ENCODE measurements at regions not wholly inside any gene's neighbourhood (a gene's known extent, or its start where the extent isn't known, plus 50 kb on each side); places are given as distances from the start of the nearest gene placed in this dataset.

DNA sequence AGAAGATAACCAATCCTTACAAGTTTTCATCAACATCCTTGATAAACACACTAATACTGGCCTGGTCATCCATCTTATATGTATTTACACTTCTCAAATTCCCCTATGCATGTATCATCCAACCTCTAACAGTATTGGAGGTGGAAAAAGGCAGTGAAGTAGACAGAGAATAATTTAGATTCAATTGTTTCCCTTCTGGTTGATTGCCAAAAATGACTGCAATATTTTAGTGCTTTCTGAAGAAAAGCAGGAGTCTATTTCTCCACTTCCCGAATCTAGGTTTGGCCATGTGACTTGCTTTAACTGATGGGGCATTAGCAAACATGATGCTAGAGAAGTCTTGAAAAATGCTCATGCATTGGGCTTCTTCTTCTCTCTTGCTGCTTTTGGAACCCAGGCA, 78.3 kb upstream of the METAP2 start:
- Histone ChIP-seq H4K20me1 (ENCODE audit: insufficient read depth, low read length) (no peaks in the 10 kb centered on the region), H3K79me2 (ENCODE audit: insufficient read depth, low read depth, low read length) (no peaks in the 10 kb centered on the region), H3K4me2 (ENCODE audit: low read length) (no peak overlapping the region), H3K4me1 (ENCODE audit: insufficient read depth, low read length, poor library complexity, severe bottlenecking) (peaks cover 9% of the 10 kb centered on the region), H3K36me3 (ENCODE audit: insufficient read depth, low read length) (peaks cover 19% of the 10 kb centered on the region), H3K4me3 (ENCODE audit: low read depth, low read length, poor library complexity, severe bottlenecking) (no peak overlapping the region), H3K9me3 (ENCODE audit: low read length) (peaks cover 44% of the 10 kb centered on the region), H3K9me2 (ENCODE audit: insufficient read depth, low read length) (no peaks in the 10 kb centered on the region), H3K27ac (ENCODE audit: low read depth, low read length, poor library complexity, severe bottlenecking) (no peak overlapping the region), H2AFZ (ENCODE audit: low read length) (no peak overlapping the region)
- CTCF ChIA-PET (ENCODE audit: unreplicated experiment): interaction anchor here (1.0 kb wide), 1 partner anchor 8 kb away, joined by 3 read pairs; no protein-coding TSS in a partner anchor
- BruUV-seq (replicated peaks): no TSS peak
- no peak for DNase-seq (ENCODE audit: low spot score)
- TF ChIP-seq, protein P1, sequence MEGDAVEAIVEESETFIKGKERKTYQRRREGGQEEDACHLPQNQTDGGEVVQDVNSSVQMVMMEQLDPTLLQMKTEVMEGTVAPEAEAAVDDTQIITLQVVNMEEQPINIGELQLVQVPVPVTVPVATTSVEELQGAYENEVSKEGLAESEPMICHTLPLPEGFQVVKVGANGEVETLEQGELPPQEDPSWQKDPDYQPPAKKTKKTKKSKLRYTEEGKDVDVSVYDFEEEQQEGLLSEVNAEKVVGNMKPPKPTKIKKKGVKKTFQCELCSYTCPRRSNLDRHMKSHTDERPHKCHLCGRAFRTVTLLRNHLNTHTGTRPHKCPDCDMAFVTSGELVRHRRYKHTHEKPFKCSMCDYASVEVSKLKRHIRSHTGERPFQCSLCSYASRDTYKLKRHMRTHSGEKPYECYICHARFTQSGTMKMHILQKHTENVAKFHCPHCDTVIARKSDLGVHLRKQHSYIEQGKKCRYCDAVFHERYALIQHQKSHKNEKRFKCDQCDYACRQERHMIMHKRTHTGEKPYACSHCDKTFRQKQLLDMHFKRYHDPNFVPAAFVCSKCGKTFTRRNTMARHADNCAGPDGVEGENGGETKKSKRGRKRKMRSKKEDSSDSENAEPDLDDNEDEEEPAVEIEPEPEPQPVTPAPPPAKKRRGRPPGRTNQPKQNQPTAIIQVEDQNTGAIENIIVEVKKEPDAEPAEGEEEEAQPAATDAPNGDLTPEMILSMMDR (conservative IDR thresholded peaks at IDR 0.05; ENCODE audit: low read length): no peak
- no peak for TF ChIP-seq EZH2phosphoT487 (IDR thresholded peaks at IDR 0.05; ENCODE audit: borderline replicate concordance, low read depth, low read length)
- intact Hi-C loops (cut with micrococcal nuclease; ENCODE audit: unreplicated experiment): no loop called here
- POLR2A ChIA-PET: interaction anchor here (0.6 to 1.7 kb wide), 4 partner anchors 10 to 74 kb away, joined by 3 to 5 read pairs (median 3); no protein-coding TSS in a partner anchor

DNA sequence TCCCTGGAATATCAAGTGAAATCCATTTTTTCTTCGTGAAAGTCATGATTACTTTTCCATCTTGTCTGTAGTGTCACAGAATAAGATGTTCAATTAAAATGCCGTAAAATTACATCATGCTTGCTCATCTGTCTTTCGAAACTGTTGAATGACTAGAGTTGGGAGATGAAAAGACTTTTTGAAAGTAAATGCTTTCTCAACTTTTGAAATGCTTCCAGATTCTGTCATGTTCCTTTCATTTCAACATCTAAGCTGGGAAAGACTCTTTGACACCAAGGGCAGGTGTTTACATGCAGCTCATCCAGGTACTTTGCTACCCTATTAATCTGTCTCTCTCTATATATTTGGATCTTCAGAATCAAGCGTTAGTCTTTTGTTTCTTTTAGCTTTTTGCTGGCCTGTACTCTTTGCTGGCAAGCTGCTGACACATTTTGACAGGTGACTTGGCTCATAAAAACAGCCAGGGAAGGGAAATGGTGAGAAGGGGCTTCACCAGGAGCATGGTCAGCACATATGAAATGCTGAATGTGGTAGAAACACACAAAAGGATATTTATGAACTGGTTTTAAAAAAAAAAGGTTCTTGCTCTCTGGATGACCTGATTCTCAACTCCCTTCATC, 77.0 kb upstream of the METAP2 start:
- Histone ChIP-seq H4K20me1 (ENCODE audit: insufficient read depth, low read length) (no peaks in the 10 kb centered on the region), H3K79me2 (ENCODE audit: insufficient read depth, low read depth, low read length) (no peaks in the 10 kb centered on the region), H3K9me3 (ENCODE audit: low read length) (peaks cover 32% of the 10 kb centered on the region), H3K9me2 (ENCODE audit: insufficient read depth, low read length) (no peaks in the 10 kb centered on the region), H3K27ac (ENCODE audit: low read depth, low read length, poor library complexity, severe bottlenecking) (no peak overlapping the region), H3K4me2 (ENCODE audit: low read length) (no peak overlapping the region), H3K4me3 (ENCODE audit: low read depth, low read length, poor library complexity, severe bottlenecking) (no peak overlapping the region), H3K36me3 (ENCODE audit: insufficient read depth, low read length) (peaks cover 8% of the 10 kb centered on the region; the same call in 1 of the 2 replicates), H3K4me1 (ENCODE audit: insufficient read depth, low read length, poor library complexity, severe bottlenecking) (no peaks in the 10 kb centered on the region), H2AFZ (ENCODE audit: low read length) (no peak overlapping the region)
- POLR2A ChIA-PET: interaction anchor here (0.5 to 0.7 kb wide), 3 partner anchors 32 to 35 kb away, joined by 3 to 4 read pairs (median 3); no protein-coding TSS in a partner anchor
- no TSS peak for BruUV-seq (replicated peaks)
- CTCF ChIA-PET (ENCODE audit: unreplicated experiment): no interaction called here
- DNase-seq (ENCODE audit: low spot score): no peak
- intact Hi-C loops (cut with micrococcal nuclease; ENCODE audit: unreplicated experiment): no loop called here
- TF ChIP-seq, protein P1 (conservative IDR thresholded peaks at IDR 0.05; ENCODE audit: low read length): no peak
- TF ChIP-seq EZH2phosphoT487 (IDR thresholded peaks at IDR 0.05; ENCODE audit: borderline replicate concordance, low read depth, low read length): no peak

DNA sequence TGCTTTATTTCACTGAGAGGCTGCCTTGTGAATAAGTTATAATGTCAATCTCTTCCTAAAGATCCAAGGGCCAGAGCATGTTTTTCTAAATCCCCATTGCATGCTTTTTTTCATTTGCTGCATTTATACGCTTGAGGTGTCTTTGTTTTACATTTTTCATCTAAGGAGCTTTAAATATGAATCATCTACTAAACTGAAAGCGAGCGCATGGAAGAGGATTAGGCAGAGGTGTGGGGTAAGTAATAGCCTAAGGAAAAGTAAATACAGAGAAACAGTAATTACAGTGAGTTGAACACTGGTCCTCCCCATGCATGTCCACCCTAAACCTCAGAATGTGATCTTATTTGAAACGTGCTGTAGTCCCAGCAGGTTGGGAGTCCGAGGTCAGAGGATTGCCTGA, 76.4 kb upstream of the METAP2 start:
- no TSS peak for BruUV-seq (replicated peaks)
- no peak for DNase-seq (ENCODE audit: low spot score)
- POLR2A ChIA-PET: interaction anchor here (0.6 to 0.7 kb wide), 2 partner anchors 32 to 33 kb away, joined by 3 to 4 read pairs; no protein-coding TSS in a partner anchor
- Histone ChIP-seq H3K9me2 (ENCODE audit: insufficient read depth, low read length) (no peaks in the 10 kb centered on the region), H3K4me3 (ENCODE audit: low read depth, low read length, poor library complexity, severe bottlenecking) (no peak overlapping the region), H3K4me2 (ENCODE audit: low read length) (no peak overlapping the region), H4K20me1 (ENCODE audit: insufficient read depth, low read length) (no peaks in the 10 kb centered on the region), H3K9me3 (ENCODE audit: low read length) (peaks cover 27% of the 10 kb centered on the region), H3K4me1 (ENCODE audit: insufficient read depth, low read length, poor library complexity, severe bottlenecking) (no peaks in the 10 kb centered on the region), H3K27ac (ENCODE audit: low read depth, low read length, poor library complexity, severe bottlenecking) (no peak overlapping the region), H3K36me3 (ENCODE audit: insufficient read depth, low read length) (peaks cover 4% of the 10 kb centered on the region; the same call in 1 of the 2 replicates), H3K79me2 (ENCODE audit: insufficient read depth, low read depth, low read length) (no peaks in the 10 kb centered on the region), H2AFZ (ENCODE audit: low read length) (no peak overlapping the region)
- CTCF ChIA-PET (ENCODE audit: unreplicated experiment): no interaction called here
- intact Hi-C loops (cut with micrococcal nuclease; ENCODE audit: unreplicated experiment): no loop called here
- TF ChIP-seq, protein P1 (conservative IDR thresholded peaks at IDR 0.05; ENCODE audit: low read length): no peak
- no peak for TF ChIP-seq EZH2phosphoT487 (IDR thresholded peaks at IDR 0.05; ENCODE audit: borderline replicate concordance, low read depth, low read length)
